ENCODE measurements at regions not wholly inside any gene's neighbourhood (a gene's known extent, or its start where the extent isn't known, plus 50 kb on each side); places are given as distances from the start of the nearest gene placed in this dataset.
"Not testable (repeated sequence)": the region's sequence is repeated elsewhere in the genome, so short reads cannot be mapped to it uniquely, and the experiment has no call there.

DNA sequence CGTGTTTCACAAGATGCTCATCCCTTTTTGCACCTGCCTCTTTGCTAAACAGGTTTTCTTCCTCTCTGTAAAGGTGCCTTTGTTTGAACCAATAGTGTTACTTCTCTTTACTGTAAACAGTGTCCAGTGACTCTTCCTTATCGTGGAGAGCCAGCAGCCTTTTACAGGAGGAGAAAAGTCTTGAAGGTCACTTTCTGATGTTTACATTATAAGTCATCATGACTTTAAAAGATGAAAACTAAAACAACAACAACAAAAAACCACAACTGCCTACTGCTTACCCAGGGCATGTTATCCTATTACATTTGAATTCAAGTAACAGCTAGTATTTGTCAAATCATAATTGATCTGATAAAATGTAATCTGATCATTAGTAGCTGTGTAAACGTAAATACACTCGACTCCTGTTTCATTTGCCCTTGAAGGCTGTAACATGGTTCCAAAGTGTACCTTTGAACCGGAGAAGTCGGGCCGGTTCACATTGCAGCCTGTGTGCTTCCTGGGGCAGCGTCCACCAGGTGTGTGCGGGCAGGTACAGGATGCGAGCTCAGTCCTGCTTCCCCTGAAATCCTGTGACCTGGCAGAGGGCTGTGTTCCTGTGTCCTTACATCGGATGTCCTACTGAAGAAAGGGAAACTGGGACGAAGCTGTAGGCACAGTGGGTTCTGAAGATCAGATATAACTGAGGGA lies 118.1 kb downstream of the C9orf152 start:
- peak; percentile 65 for DNase-seq (ENCODE audit: low read depth)

DNA sequence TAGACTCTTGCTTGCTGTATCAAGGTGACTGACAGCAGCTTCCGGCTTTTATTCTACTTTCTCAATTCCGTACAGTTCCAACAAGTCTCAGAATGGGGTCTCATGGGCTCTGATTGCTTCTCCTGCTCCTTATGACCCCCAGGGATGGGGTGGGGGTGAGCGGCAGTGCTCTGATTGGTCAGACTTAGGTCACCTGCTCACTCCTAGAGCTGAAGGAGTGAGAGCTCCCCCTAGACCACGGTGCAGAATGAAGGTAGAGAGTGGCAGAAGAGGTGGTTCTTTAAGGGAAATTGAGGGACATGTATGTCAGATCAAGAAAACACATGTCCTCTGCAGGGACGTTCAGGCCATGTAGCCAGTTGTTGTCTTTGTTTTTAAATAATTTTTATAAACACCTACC lies 115.2 kb downstream of the C9orf152 start:
- no peak for DNase-seq (ENCODE audit: low read depth)

DNA sequence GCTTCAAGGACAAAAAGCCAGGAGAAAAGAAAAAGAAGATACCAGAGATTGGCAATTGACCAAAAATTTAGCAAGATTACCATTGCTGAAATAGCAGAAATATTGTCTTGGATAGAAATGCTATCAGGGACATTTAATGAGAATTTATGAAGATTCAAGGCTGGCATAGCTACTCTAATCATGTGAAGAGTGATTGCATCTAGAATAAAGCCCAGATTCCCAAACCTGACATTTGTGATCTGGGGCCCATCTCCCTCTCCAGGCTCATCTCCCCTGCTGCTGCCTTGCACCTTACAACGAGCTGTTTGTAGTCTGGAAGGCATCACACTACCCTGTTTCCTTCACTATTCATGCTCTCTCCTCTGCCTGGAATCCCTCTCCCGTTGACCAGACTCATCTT lies 114.5 kb downstream of the C9orf152 start:
- DNase-seq (ENCODE audit: low read depth), result no peak

DNA sequence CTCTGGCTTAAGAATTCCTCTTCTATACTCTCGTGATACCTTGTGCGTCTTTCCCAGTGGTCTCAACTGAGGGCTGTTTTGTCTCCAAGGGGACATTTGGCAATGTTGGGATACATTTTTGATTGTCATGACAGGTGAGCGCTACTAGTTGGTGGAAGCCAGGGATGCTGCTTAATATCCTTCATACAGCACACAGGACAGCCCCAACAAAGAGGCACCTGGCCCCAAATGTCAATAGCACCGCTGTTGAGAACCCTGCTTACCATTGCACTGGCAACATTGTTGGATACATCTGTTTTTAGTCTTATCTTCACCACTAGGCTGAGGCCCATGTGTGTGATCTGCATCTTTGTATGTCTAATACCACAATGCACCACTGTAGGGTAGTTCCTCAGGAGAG lies 114.1 kb downstream of the C9orf152 start:
- no peak for DNase-seq (ENCODE audit: low read depth)

DNA sequence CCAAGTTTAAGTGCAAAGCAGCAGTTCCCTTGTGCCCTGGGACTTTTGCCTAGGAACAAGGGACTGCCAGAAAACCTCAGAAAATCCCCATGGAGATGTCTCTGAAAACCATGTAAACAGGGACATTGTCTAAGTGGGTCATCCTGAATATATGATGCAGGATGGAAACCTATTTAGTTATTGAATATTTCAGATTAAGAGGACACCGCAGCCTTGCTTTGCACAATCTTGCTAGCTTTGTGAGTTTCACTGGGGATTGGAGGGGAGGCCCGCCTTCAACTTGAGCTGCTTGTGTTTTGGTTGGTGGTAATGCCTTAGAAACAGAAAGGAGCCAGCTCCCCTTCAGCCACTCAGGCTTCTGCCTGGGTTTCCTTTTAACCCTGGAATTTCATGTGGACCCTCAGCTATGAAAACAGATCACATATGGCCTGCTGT lies 112.8 kb downstream of the C9orf152 start:
- DNase-seq (ENCODE audit: low read depth), result no peak

DNA sequence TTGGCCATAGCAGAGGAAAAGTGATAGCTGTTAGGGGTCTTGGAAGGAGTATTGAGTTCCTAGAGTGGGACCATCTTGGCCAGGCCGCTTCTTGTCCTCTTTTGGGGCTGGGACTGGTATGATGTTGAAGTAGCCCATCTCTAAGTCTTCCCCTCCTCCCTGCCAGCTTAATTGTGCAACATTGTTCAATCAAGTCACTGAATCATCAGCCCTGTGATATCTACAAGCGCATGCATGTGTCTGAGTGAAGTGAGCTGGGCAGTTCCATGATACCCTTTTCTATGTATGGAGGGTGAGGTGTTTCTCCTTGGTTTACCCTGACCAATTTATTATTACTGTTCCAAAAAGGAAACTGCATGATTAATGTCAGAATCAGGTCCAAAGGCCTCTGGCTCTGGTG lies 112.2 kb downstream of the C9orf152 start:
- no peak for DNase-seq (ENCODE audit: low read depth)

DNA sequence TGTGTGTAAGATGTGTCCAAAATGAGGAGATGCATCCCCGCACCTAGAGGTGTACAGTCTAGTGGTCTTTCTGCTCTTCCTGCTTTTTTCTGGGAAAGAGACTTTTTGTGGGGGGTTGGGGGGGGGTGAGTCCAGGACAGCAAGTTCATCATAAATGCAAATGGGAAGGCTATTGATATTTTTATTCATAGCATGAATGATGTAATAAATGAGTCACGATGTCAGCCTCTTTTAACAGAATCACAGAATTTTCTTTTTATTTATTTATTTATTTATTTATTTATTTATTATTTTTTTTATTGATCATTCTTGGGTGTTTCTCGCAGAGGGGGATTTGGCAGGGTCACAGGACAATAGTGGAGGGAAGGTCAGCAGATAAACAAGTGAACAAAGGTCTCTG lies 111.3 kb downstream of the C9orf152 start:
- not testable (repeated sequence) for DNase-seq (ENCODE audit: low read depth)

DNA sequence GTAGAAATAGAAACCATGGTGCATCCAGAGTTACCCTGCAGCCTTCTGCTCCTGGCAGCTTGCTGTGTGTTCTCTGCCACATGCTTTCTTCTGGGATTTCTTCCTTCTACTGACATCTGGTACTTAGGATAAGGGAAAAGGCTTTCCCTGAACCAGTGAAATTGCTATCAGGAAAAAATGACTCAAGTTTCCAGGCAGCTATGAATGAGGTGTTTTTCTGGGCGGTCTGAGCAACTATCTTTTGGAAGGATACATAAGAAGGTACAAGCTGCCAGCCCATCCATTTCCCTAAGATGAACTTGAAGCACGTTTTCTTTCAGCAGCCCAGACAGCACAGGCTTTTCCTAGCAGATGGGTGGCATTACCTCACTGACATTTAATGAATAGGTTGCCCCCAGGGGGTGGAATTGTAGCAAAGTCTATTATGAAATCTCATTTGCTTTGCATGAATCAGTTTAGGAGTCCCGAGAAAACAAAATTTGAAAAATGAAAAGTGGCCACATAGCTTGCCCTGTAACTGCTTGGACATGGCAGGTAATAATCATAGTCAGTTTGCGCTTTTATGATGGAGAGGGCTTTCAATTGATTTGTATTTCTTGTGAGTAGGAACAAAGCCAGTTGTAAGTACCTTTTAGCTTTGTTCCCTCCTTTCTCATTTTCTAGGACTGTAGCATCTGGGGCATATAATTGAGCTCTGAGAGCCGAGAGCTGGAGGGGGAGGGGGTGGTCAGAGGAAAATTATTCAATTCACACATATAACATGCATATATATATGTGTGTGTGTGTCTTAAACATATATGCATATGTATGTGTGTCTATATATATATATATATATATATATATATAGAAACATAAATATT lies 108.5 kb downstream of the C9orf152 start:
- DNase-seq (ENCODE audit: low read depth), result peak; percentile 63

DNA sequence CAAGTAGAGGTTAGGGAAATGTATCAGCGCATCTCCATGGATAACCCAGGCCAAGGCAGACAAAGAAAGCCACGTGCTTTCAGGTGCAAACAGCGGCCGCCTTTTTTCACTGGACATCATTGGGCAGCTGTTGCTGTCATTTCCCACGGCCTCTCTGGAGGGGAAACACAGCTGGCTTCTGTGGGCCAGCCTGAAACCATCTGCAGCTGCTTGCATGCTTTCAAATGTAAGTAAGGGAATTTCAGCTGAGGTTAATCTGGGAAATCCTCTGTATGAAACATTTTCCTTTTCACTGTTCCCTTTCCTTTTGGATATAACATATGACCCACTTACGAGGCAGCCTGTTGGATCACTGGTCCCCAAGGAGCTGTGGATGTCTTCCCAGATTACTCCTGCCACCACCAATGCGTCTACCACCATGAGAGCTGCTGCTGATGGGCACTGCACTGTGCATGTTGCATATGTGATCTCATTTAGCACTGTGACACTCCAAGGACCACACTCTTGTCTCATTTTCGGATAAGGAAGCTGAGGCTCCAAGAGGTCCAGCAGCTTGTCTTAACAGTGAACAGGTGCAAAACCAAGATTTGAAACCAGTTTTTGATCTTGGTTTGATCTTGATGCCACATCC lies 106.3 kb downstream of the C9orf152 start:
- DNase-seq (ENCODE audit: low read depth), result peak; percentile 97

DNA sequence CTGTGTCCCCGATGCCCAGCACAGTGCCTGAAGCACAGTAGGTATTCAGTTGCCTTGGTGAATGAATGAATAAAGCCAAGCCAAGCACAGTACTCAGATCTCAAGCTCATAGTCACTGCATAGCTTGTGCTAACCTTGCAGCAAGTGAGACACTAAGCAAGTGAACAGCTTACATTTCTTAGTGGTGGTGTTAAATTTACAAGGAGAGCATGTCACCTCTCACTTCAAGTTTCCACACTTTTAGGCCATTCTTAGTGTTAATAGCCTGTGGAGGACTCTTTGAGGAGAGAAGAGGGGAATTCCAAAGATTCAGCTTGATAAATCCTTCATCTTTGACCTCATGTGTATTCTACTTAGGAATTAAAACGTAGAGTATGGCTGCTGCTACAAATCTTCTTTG lies 104.7 kb downstream of the C9orf152 start:
- DNase-seq (ENCODE audit: low read depth), result no peak

DNA sequence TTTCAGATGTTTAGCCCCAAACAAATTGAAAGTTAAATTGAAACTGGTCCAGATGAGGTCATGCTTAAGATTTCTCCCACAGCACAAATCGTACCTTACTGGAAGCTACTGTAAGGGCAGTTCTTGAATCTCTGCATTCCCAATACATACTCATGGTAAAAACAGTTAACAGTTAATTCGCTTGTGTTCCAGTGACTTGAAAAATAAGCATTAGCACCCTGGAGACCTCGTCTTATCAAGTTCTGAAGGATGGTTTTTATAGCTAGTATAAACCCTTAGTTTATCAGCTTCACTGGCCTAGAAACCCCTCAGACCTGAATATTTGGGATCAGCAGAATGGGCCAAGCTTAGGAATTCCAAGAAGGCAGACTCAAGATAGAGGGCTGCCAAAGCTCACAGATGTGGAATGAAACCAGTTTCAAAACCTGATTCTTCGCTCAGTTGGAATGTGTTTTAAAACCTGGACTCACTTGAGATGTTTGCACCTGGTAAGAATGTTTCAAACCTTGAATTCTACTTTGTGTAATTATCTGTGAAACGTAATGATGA lies 103.6 kb downstream of the C9orf152 start:
- DNase-seq (ENCODE audit: low read depth), result no peak

DNA sequence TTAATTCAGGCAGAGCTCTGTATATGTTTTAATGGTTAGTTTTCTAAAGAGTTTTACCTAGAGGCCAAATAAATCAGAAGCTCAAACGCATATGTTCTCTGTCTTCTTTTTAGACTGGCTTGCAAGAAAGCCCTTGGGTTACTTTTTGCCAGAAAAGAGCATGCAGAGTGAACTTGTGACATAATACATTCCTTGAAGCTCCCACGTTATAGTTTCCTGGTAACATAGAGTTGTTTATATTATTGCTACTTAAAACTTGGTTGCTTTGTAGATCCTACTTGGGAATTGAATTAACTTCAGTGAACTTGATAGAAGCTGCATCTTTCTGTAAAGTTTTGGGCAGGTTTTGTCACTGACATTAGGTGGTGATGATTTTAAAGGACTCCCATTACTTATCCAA lies 102.9 kb downstream of the C9orf152 start:
- no peak for DNase-seq (ENCODE audit: low read depth)

DNA sequence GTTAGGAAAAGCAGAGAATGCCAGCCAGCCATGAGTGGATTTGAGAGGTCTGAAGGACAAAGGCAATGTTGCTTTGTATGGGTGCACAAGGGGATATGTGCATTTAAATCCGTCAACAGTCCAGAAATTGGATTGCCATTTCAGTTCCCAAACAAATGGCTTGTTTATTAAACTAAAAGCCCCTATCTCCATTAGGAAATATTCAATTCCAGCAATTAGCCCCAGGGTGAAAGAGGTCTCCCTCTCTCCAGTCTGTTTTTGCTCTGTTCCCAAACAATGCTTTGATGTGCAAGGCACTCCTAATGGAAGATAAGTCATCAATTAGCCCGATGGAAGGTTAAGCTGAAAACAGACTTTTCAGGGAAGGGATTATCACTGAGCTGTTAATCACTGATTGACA lies 101.3 kb downstream of the C9orf152 start:
- DNase-seq (ENCODE audit: low read depth), result no peak

DNA sequence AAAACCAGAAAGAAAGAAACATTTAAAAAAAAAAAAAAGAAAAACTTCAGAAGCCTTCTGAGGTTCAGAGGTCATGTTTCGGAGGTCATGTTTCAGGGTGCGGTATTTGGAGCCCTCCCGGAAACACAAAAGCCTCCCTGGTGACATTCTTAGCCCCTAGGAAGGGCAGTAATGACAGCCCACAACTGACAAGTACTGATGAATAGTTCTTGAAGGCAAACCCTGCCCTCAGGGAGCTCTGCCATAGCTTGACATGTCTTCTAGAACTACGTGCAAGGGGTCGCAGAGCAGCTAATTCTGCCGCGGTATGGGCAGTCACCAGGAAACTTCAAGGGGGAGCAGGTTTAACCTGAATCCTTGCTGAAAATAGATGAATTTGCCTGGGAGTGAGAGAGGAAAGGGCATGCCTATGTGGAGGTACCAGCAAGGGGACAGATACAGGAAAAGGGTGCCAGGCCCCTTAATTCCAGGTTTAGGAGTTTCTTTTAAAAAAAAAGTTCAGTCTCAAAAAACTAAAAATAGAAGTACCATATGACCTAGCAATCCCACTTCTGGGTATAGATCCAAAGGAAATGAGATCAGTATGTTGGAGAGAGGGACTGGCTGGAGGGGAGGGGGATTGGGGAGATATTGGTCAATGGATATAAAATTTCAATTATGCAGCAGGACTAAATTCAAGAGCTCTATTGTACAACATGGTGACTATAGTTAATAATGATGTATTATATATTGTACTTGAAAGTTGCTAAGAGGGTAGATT lies 98.4 kb downstream of the C9orf152 start:
- no peak for DNase-seq (ENCODE audit: low read depth)

DNA sequence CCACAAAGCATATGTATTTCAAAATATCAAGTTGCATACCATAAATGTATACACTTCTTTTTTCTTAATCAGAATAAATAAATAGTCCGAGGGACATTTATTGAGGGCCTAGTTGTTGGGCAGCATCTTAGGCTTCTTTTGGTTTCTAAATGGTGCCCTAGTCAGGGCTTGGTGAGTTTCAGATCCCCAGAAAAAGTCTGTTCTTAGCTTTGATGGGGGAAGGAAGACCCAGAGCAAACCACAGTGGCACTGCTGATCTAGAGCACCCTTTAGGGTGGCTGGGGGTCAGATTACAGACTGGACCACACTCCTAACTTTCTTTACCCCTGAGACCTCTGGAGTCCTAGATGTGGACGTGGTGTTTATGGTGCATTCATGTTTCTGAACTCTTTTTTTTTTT lies 97.8 kb downstream of the C9orf152 start:
- DNase-seq (ENCODE audit: low read depth), result no peak

DNA sequence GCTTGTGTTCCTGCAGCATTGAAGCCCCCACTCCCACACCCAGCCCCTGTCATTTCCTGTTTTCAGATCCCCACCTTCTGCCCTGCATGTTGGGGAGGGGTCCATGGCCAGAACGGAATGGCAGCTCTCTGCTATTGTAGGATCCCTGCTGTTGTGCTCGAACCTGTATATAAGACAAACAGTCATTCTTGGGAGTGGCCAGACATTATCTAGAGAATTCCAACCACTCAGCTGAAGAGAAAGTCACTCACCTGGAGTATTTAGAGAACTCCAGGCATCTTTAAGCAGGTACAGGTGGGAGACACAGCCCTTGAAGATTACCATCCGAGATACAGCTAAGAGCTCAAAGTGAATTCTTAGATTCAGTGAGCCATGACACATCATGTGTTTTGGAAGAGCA lies 96.1 kb downstream of the C9orf152 start:
- DNase-seq (ENCODE audit: low read depth), result no peak

DNA sequence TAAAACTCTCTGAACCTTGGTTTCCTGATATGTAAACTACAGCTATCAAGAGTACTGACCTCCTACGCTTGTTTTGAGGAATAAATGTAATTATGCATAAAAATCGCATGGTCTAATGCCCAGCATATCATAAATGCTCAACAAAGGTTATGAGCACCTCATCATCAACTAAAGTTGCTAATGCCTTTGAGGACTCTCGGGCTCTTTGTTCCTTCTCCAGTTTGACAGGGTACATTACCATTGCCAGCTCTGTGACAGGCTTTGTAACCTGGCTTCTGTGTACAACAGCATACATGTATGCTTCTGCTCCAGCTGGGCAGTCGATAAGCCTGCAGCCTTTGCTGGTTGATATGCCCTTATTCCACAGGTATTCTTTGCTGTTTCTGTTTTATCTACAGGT lies 95.2 kb downstream of the C9orf152 start:
- no peak for DNase-seq (ENCODE audit: low read depth)

DNA sequence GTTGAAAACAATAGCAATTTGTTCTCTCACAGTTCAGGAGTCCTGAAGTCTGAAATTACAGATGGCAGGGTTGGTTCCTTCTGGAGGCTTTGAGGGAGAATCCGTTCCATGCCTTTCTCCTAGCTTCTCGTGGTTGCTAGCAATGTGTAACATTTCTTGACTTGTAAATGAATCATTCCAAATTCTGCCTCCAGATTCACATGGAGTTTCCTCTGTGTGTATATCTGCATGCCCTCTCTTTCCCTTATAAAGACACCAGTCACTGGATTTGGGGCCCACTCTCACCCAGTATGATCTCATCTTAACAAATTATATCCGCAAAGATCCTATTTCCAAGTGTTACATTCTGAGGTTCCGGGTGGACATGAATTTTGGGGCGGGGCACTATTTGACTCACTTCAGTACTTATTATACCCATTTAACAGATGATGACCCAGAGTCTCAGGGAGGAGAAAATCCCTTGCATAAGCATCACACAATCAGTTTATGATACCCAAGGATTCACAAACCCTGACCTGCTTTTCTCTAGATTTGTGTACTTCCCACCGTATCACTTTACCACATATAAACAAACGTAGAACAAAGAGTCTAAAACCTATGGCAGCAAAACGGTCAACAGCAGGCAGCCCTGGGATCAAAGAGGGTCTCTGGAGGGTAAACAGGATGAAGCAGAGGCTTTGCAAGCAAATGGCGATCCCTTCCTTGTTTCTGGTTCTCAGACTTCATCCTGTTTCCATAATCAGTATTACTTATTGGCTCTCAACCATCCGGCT lies 93.7 kb downstream of the C9orf152 start:
- no peak for DNase-seq (ENCODE audit: low read depth)

DNA sequence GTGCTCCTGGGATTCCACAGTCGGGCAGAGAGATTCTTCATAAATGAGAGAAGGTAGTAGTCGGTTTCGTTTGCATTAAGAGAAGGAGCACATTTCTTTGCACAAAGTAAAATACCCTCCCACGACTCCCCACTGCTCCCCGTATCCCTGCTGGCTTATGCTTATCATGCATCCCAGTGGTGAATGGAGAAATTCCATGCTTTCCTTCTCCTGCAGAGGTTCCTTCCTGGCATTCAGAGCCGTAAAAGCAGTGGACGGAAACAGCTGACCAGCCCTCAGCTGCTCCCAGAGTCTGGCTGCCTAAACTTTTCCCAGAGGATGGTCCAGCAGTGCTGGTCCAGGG lies 93.1 kb downstream of the C9orf152 start:
- no peak for DNase-seq (ENCODE audit: low read depth)

DNA sequence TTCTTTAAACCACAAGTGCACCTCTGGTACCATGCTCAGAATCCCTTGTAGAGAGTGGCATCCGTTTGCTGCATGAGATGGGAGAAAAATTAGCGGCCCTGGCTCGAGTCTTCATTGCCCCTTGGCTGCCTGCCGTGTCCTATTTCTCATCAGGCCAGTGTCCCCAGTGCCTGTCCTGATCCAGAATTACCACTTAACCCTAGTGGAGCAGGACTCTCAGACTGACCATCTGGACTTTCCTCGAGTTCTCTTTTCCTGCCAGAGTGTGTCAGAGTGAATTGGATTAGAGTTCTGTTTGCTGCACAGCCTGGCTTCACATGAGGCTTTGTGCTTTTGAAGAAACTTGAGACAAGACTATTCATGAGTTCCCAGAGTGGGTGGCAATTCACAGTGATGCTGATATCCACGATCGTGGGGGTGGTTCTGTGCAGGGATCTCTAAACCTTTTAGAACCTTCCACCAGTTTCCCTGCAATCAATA lies 92.6 kb downstream of the C9orf152 start:
- peak; percentile 56 for DNase-seq (ENCODE audit: low read depth)
